HG03460 (cell line): ENCODE measurements at regions not wholly inside any gene's neighbourhood (a gene's known extent, or its start where the extent isn't known, plus 50 kb on each side); places are given as distances from the start of the nearest gene placed in this dataset.

ENCODE experiments used
- ATAC-seq: cut with Tn5 transposase; IDR thresholded peaks from one replicate; pipeline ENCODE4 v1.9.1; 2021; ENCODE audit not compliant: unreplicated experiment

DNA sequence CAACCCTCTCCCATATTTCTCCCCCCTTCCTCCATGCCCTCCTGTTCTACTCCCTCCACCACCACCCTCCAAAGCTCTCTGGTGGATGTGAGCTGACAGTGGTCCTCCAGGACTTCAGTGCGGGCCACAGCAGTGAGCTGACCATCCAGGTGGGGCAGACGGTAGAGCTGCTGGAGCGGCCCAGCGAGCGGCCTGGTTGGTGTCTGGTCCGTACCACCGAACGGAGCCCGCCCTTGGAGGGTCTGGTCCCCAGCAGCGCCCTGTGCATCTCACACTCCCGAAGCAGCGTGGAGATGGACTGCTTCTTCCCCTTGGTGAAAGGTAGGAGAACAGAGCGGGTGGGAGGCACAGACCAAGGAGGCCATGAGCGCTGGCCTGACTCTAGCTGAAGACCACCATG, 167.5 kb upstream of the UMPS start:
- no peak for ATAC-seq

- ATAC-seq = no peak
These were observed 166.9 kb upstream of the UMPS start for GRCh38 chr3:124563376-124563775.

GRCh38 chr3:124565013-124565412, 165.2 kb upstream of the UMPS start:
- ATAC-seq = no peak

- ATAC-seq = no peak
These were observed 164.7 kb upstream of the UMPS start for GRCh38 chr3:124565551-124565950.

DNA sequence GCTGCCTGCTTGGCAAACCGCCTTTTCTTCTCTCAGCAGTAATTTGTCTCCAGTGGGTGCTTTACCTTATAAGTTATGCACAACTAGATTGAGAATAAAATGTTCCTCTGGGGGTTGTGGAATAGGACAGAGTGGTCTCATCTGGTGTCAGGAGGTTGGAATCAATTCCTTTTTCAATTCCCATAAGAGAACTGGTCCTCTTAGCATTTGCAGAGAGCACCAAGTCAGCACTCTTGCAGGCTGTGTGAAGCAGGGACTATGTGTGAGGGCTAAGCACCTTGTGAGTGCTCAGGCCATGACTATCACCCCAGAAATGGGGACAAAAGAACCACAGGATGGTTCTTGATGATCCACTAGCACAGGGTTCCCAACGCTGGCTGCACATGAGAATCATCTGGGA, 163.6 kb upstream of the UMPS start:
- no peak for ATAC-seq

GRCh38 chr3:124567179-124567578, 163.1 kb upstream of the UMPS start:
- no peak for ATAC-seq

- ATAC-seq = no peak
These were observed 160.5 kb upstream of the UMPS start for GRCh38 chr3:124569761-124570160.

DNA sequence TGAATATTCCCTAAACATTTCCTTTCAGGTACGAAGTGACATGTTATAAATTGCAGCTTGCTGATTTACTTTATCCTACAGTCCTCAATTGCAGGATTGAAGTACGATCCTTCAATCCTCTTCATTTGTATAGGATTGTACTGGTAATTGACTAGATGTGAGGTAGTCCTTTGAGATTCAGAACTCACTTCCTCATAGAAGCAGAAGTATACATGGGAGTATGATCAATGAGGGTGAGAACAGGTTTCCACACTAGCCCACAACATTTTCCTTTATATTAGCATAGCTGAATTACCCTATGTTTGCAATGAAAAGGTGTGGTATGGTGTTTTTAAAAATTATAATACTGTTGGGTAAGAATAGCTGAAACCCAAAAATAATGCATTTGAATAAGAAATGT, 160.0 kb upstream of the UMPS start:
- no peak for ATAC-seq

DNA sequence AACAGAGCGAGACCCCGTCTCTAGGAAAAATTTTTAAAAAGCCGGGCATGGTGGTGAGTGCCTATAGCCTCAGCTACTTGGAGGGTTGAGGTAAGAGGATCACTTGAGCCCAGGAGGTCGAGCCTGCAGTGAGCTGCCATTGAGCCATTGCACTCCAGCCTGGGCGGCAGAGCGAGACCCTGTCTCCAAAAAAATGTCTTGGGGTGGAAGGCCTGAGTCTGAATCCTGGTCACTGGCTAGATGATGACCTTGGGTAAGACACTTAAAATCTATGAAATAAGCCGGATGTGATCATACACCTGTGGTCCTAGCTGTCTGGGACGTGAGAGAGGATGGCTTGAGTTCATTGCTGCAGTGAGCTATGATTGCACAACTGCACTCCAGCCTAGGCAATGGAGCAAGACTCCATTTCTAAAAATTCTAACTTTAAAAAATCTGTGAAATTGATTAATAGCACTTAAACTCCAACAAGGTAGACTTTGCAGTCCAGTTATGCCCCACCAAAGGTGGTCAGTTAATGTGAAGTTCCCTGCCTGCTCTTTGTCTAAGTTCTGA, 157.3 kb upstream of the UMPS start:
- ATAC-seq = no peak

- no peak for ATAC-seq
These were observed 156.2 kb upstream of the UMPS start for GRCh38 chr3:124574012-124574411.

GRCh38 chr3:124576565-124577493, 153.4 kb upstream of the UMPS start:
- ATAC-seq = no peak

DNA sequence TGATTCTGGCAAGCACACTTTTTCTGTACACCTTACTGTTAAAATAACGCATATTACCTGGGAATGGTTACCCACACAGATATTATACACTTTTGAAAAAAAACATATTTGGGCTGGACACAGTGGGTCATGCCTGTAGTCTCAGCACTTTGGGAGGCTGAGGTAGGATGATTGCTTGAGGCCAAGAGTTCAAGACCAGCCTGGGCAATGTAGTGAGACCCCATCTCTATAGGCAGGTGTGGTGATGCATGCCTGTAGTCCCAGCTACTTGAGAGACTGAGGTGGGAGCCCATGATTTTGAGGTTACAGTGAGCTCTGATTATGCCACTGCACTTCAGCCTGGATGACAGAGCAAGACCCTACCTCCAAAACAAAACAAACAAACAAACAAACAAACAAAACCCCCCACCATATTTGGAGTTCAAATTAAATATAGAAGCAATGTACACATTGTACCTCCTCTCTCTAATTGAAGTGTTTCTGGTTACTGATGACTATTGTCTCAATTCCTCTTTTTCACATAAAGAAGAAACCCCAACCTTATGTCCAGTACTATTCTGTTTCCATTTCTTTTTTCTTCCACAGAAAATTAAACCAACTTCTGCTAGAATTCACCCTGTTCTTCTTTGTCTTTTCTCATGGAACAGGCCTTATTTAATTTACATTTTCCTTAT, 152.6 kb upstream of the UMPS start:
- ATAC-seq = peak; percentile 59

DNA sequence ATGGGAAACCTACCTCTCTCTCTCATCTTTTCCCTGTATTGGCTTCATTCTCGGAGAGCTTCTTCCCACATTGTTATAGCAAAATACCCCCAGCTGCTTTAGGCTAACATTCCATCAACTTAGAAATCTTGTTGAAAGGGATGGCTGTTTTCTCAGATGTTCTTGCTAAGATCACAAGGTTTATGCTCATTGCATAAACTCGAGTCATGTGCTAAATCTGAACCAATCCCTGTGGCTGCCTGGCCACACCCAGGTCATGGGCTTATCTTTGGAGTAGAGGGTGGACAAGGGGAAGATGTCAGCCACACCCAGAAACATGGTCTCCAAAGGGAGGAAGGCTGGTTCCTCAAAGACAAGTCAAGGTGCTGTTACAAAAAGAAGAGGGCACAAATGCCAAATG, 150.6 kb upstream of the UMPS start:
- no peak for ATAC-seq

- no peak for ATAC-seq
These were observed 148.1 kb upstream of the UMPS start for GRCh38 chr3:124582196-124582595.

GRCh38 chr3:124582621-124583395, 147.4 kb upstream of the UMPS start:
- ATAC-seq = no peak

DNA sequence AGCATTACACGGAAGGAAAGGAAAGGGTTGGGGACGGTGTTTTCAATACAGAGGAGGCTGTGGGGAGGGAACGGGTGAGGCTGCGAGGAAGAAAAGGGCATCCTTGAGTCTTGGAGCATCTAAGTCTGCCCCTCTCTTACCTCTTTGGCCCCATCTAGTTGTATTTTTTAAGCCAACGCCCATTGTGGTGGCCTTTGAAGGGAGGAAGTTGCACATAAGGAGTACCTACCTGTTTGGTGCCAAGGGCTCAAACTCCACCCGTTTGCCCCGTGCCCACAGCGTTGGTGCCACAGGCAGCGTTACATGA, 146.1 kb upstream of the UMPS start:
- ATAC-seq = no peak

DNA sequence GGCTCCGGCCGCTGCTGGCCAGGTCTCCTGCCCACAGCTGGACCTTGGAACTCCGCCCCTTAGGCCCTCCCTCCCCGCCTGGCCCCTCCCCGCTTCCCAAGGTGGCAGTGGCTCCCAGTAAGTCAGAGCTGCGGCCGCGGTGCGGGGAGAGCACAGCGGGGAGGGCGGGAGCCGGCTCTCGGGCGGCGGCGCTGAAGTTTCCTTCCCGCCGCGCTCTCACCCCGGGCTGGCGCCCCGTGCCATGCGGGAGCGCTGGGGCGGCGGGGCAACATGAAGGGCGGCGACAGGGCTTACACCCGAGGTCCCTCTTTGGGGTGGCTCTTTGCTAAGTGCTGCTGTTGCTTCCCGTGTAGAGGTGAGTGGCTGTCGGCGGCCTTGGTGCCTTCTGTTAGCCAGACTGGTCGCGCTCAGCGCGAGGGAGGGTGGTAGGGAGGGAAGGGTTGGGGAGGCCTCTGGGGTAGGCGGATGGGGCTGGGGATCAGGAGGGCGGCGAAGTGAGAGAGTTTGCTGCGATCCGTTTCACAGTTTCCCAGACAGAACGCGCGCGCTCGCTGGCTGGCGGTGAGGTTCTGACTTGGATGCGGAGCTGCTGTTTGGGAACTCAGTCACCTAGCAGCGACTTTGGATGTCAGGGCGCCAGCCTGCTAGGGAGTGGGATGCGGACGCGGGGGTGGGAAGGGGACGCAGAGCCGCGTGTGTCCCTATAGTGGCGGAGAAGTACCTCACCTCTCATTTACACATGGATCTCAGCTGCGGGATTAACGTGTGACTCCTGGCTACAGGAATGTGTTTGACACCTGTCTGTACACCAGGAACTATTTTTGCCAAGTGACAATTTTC, 145.5 kb upstream of the UMPS start:
- ATAC-seq = no peak

DNA sequence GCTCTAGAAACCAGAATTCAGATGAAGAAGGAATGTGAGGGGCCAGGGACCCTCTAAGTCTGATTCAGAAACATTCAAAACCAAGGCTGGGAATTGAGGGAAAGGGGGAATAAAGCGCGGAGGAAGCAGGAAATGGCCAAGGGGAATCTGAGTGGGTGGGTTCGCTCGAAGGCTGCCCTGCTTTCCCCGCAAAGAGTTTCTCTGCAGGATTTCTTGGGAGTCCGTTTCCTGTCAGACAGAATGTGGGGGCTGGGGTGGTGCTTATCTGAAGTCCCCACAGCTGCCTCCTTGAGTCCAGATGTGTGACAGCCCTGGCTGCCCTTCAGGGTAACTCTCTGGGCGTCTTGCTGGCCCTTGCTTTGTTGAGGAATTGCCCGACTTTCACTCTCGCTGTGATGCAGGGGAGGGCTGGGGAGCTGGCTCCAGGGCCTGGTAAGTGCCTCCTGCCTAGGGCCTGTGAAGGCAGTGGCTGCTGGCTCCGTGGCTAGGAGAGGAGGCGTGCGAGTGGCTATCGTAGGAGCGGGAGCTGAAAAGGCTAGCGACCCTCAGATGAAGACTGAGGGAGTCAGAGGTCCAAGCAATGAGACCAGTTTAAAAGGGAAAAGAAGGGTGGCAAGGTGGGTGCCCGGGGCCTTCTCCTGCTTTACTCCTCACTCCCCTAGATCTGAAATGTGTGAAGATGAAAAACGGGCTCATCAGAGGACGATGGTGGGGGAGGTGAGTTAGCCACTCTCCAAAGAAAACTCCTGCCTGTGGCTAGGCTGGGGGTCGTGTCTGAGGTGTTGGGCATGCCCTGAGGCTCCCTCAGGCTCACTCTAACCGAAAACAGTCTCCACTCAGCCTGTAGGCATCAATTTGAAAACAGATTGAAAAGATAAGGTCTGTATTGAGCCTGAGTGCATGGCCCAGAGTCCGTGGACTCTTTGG, 143.9 kb upstream of the UMPS start:
- ATAC-seq = no peak

DNA sequence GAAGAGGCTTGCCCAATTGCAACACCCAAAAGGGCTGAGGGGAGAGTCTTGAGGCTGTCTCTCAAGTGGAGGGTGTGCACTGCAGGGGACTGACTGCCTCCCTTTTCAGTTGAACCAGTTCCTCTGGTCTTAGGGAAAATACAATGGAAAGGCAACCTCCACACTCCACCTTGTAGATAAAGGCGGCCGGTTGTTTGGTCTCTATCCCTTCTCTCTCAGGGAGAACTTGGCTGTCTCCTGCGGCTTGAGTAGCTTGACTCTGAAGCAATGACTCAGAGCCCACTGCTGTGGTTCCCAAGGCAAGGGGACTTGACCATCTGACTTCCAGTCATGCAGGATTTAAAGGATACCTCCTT, 143.2 kb upstream of the UMPS start:
- no peak for ATAC-seq

DNA sequence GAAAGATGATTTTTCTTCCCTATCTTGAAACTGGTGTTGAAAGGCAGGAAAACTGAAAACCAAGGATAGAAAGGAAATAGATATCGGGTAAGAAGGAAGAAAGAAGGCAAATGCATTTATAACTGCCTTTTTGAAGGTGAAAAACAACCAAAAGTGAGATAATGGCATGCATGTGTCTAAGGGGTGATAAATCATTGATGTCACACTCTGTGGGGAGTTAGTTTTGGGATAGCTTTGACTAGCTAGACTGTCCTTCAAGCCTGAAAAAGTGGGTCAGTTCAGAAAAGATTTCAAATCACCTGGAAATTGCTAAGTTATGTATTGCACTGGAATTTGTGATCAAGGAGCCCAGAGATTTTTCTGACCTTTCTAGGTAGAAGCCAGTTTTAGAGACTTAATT, 142.2 kb upstream of the UMPS start:
- ATAC-seq = no peak
